ENCODE measurements at regions not wholly inside any gene's neighbourhood (a gene's known extent, or its start where the extent isn't known, plus 50 kb on each side); places are given as distances from the start of the nearest gene placed in this dataset.

GRCh38 chr17:77380395-77381184 is 239.8 kb downstream of the SEC14L1 start:
- DNase-seq: no peak

DNA sequence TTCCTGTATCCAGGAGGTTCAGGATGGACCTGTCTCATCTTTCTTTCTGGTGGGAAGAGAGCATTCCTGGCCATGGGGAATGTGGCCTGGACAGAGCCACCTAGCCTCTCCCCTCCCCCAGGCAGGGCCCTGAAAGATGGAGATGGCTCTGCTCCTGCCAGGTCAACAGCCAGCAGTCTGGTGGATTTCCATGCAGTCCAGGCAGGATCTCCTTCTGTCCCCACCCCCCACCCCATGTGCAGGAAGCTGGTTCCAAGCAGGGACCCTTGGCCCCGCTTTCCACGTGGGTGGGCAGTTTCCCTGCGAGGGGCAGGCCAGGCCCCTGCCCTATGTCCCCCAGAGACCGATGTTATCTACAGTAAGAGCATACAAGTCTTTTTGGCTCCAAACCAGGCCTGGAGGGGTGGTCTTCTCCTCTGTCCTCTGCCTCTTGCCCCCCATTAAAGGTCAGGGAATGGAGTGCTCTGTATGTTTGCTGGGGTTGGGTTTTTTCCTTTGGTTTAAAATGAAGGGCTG is 240.5 kb downstream of the SEC14L1 start:
- DNase-seq: no peak

DNA sequence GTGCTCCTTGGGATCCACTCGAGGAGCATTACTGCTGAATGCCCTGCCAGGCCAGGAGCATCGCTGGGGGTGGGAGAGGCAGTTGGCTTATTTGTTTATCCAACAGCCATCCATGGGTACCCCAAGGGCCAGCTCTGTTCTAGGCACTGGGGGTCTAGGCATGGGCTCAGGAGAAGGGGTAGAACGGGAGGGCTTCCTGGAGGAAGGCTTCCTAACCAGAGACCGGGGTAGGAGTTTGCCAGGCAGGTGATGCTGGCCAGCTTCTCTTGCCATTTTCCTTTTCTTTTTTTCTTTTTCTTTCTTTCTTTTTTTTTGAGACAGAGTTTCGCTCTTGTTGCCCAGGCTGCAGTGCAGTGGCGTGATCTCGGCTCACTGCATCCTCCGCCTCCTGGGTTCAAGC is 241.0 kb downstream of the SEC14L1 start:
- no peak for DNase-seq

- DNase-seq: no peak
Observed at GRCh38 chr17:77382356-77382911, 241.7 kb downstream of the SEC14L1 start.

DNA sequence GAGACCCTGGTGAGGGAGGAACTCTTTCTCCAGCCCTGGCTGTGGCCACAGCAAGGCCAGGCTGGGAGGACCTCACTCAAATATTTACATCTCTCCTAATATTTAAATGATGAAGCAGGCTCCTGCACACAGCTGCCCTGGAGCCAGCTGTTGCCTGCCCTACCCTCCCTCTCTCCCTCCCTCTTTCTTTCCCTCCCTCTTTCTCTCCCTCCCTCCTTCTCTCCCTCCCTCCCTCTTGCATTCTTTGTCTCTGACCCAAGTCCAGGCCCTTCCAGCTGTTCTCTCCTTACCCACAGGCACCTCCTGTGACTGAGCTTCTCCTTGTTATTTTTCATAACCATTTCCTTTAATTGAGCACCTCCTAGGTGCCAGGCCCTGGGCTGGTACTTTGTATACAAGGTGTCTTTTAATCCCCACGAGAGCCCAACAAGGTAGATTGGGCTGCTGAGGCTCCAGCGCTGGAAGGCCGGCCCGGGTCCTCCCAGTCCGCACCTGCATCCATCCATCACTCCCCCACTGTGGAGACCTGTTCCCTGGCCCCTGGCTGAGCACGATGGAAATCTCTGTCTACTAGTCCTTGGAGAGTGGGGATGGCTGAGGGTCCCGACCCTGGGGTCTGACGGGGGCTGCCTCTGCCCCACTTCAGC is 242.3 kb downstream of the SEC14L1 start:
- DNase-seq: no peak

- no peak for DNase-seq
Observed at GRCh38 chr17:77383613-77384608, 243.1 kb downstream of the SEC14L1 start.

DNA sequence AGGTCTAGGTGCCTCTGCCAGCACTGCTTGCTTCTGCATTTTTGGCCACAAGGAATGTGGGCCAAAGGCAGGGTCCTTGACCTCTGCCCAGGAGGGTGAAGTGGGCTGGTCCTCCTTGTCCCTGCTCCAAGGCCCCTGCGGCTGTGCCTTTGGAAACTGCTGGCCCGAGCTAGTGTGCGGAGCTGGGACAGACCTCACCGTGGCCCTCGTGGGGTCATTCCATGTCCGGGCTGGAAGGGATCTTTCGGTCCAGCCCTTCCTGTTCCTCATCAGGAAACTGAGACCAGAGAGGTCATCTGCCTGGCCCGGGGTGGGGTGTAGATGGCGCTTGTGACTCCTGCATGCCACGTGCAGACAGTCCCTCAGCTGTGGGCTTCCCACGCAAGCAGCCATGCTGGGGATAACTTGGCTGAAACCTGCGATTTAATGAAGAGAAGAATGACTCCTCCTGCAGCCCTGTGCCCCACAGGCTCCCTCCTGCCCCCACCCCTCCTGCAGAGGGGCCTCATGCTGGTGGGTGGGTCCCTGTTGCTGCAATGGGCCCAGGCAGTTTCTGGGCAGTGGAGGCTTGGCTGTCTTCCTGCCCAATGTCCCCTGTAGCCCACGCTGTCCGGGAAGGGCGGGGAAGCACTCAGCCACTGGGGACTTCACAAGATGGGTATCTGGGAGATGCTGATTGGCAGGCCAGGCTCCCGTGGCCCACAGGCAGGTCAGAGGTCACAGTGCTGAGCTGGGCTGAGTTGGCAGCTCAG is 245.2 kb downstream of the SEC14L1 start:
- DNase-seq: no peak

DNA sequence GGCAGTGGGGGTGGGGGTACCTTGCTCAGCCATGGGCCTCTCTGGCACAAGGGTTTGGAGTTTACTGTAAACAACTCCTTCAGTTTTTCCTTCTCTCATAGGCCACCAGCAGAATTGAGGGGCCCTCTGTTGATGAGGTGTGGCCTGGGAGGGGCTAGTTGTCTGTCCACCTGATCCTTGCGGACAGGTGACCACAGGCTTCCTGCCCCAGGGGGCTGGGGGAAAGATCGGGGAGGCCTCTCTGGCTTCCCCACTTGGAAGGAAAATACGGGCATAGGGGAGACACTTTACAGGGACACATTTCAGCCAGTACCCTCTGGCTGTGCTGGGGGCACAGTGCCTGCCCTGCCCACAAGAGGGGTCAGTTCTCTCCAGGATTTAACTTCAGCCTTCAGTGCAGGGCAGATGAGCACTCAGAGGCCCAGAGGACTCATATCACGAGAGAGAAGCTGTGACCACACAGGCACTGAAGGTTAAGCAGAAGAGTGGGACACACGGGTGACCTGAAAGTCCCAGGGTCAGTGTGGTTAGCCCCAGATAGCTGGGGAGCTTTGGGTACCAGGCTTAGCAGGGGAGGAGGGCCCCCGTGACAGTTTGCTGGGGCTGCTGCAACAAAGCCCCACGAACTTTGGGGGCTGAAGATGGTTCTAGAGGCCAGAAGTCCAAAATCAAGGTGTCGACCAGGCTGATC is 245.9 kb downstream of the SEC14L1 start:
- no peak for DNase-seq

DNA sequence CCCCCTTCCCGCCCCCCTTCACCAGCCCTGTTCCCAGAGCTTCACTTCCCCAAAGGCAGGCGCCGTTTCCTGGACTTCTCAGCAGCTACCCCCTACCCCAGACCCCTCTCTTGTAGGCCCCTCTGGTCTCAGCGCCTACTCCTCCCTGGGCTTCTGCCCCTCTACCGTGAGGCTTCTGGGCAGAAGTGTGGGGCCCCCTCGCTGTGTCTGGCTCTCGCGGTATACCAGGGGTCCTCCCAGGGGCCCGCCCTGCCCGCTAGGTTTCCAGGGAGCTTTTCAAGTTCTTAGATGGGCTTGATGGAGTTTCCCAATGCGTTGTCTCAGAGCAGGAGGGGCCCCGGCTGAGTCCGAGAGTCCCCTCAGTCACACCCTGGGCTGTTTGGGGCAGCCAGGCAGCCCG is 247.1 kb downstream of the SEC14L1 start:
- no peak for DNase-seq

GRCh38 chr17:77388384-77389306 is 247.9 kb downstream of the SEC14L1 start:
- DNase-seq: no peak

DNA sequence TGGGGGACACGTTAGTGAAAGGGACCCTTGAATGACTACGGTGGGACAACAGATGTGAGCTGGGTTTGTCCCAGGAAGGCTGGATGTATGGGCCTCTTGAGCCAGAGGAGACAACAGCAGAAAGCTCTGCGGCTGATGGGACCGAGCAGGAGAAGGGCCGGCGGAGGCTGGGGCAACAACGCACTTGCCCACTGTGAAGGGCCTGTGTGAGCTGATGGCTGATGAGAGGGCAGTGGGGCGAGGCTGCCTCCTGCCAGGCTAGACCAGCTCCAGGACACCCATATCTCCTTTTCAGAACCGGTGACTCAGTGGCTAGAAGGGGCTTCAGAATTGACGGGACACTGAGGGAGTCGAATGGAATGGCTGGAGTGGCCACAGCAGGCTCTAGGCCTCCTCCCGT is 250.1 kb downstream of the SEC14L1 start:
- no peak for DNase-seq

- no peak for DNase-seq
Observed at GRCh38 chr17:77391668-77392375, 251.1 kb downstream of the SEC14L1 start.

DNA sequence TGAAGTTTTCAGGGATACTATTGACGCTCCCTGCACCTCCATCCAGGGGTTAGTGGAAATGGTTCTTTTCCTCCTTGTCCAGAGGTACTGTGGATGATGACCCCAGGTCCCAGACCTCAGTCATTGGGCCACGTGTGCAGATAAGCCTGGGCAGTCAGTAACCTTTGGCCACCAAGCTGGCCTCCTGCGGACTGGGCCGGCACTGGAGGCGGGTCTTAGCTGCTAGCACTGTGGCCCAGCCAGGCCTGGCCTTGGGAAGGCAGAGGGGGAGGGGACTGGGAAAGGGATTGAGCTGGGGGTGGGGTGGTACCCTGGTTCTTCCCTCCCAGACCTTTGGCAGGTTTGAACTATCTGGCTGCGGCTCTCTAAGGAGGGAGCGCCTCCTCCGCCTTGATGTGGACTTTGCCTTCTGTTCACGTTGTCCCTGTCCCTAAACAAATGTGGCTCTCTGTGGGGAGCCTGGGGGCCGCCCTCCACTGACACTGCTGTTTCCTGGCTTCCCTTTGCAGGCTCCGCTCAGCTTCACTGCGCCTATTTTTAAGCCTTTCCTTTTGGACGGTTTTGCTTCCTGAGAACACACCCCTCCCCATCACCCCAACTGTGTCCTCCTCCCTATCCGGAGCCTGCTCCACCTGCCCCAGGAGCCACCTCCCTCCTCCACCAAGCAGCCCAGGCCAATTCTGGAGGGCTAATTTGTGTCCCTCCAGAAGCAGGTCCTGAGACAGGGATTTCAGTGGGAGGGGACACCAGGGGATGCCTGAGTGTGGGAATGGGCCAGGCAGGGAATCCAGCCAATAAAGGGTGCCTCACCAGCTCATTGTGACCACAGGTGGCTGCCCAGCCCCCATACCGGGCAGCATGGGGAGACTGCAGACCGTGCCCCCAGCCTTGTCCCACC is 251.9 kb downstream of the SEC14L1 start:
- DNase-seq: no peak

- no peak for DNase-seq
Observed at GRCh38 chr17:77393274-77393600, 252.5 kb downstream of the SEC14L1 start.

GRCh38 chr17:77393867-77394539 is 253.2 kb downstream of the SEC14L1 start:
- DNase-seq: no peak

DNA sequence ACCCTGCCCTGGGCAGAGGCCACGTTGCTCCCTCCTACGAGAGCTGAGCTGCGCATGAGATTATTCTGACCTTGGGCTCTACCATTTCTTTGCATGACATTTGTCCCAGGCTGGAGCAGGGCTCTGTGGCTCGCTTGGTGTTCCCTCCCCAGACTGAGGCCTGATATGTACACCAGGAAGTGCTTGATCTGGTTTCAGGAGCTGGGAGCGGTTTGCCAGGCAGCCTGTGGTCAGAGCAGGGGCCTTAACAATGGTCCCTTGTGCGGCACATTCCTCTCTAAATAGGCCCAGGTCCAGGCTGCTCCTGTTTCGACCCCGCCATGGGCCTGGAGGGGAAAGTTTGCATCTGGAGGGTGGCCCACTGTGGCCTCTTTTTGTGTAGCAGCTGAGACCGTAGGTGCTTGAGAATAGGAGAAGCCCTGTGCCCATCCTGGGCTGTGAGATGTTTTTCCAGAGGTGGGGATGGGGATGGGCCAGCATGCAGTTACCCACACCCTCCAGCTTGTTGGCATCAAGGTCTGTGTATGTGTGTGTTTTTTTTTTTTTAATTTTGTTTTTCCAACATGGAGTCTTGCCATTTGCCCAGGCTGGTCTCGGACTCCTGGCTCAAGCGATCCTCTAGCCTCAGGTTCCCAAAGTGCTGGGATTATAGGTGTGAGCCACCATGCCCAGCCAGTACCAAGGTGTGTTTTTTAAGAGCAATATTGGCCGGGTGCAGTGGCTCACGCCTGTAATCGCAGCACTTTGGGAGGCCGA is 253.9 kb downstream of the SEC14L1 start:
- DNase-seq: no peak

All from occipital lobe (tissue), 1 donor.